ENCODE measurements at regions not wholly inside any gene's neighbourhood (a gene's known extent, or its start where the extent isn't known, plus 50 kb on each side); places are given as distances from the start of the nearest gene placed in this dataset.

DNA sequence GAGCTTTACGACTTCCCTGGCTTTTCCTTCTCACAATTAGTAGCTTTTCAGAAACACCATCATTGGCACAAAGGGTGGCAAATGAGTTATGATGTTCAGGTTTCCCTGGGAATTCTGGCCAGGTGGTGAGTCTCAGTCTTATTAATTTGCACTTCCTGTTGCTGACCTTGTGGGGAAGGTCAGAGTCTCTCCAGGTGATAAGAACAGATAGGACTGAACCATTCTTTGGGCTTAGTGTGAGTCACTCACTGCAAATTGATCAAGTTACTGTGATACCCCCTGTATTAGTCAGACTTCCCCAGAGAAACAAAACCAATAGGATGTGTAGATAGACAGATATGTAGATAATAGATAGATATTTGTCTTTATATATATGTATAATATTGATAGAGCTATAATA lies 53.8 kb upstream of the RANBP3L start:
- DNase-seq = no peak

- DNase-seq = no peak
Measured at GRCh38 chr5:36356915-36357314, 55.2 kb upstream of the RANBP3L start.

GRCh38 chr5:36357391-36357975 lies 55.8 kb upstream of the RANBP3L start:
- no peak for DNase-seq

DNA sequence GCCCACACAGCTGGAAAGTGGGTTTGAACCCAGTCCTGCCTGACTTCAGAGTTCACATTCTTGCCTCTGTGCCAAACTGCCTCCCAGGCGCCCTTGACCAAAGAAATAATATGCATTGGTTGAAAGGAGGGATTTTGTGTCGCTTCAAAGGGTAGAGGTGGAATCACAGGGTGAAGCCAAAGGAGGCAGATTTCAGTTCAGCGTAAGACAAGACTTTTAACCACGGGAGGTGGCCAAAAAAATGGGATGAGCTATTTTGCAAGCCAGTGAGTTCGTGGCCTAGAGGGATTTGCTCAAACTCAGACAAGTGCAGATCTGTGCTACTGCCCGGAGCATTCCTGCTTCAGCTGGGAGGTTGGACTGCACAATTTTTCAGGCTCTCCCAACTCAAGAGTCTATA lies 57.6 kb upstream of the RANBP3L start:
- no peak for DNase-seq

GRCh38 chr5:36360307-36360706 lies 58.6 kb upstream of the RANBP3L start:
- no peak for DNase-seq

- no peak for DNase-seq
Measured at GRCh38 chr5:36363101-36363500, 61.4 kb upstream of the RANBP3L start.

DNA sequence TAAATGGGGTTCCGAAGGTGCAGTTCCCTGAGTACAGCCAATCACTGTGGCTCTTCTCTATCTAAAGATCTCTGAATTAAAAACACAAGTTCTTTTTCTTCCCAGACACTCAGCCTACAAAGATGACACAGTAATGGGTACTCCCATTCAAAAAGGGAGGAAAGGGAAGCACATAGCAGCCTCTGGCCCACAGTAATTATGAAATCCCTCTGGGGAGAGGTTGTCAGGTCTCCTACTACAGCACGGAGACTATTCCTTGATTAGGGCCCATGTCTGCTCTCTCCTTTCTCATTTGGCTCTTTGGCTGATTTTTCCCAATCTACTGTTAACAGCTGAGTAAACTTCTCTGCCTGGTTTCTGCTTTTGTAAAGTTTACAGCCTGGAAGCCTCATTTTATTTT lies 62.0 kb upstream of the RANBP3L start:
- DNase-seq = no peak

GRCh38 chr5:36364473-36364872 lies 62.8 kb upstream of the RANBP3L start:
- DNase-seq = no peak

DNA sequence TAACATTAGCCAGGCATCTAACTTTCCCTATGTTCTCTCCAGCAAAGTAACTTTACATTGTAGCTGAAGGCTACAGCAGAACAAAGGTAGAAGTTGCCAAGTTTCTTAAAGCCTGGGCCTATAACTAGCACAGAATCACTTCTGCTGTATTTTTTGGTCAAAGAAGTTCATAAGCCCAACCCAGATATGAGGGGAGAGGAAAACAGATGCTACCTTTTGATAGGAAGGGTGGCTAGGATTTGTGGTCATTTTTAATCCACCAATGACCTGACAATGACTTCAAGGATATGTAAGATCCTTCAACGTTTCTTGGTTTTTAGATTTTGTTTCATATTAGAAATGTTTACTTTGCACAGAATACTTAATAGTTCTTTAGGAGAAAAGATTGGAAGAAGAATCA lies 64.2 kb upstream of the RANBP3L start:
- no peak for DNase-seq

GRCh38 chr5:36366883-36367282 lies 65.2 kb upstream of the RANBP3L start:
- no peak for DNase-seq

- no peak for DNase-seq
Measured at GRCh38 chr5:36367524-36367923, 65.8 kb upstream of the RANBP3L start.

DNA sequence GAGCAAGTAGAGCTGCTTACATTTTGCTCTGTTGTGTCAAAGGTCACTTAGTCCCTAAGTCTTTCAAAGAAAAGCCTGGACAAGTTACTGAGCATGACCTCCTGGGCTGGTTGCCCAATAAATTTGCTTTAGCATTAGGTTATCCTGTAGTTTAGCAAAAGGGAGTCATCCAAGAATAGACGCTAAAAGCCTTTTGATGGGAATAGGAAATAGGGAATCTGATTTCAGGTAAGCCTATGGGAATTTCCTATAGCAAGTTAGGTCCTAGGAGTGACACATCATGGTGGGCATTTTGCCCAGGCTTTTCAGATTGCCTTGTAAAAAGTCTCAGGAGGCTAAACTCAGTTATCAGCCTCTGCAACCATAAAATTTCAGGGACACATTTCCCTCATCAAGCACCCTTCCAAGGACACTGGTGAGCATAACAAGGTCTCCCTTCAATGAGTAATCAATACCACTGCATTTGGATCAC lies 67.6 kb upstream of the RANBP3L start:
- DNase-seq = no peak

DNA sequence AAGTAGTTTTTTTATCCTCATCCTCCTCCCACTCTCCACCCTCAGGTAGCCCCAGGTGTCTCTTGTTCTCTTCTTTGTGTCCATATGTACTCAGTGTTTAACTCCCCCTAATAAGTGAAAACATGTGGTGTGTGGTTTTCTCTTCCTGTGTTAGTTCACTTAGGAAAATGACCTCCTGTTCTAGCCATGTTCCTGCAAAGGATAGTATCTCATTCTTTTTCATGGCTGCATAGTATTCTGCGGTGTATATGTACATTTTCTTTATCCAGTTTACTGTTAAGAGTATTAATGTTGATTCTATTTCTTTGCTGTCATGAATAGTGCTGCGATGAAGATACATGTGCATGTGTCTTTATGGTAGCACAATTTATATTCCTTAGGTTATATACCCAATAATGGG lies 68.4 kb upstream of the RANBP3L start:
- DNase-seq = no peak

DNA sequence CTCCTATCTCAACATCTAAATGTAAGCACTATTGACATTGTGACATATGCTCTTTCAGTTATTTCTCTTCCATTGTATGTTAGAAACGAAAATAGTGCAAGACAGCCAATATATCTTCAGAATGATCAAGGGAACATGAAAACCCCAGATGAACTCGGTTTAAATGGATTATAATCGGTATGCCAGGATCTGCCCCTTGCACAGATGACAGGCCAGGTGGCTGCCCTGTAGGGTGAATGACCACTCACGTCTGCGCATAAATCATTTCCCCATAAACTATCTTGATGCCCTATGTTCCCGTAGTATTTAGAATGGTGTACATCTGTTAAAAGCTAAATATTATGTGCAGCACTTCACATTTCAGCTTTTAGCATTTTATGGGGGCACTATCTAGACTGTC lies 69.7 kb upstream of the RANBP3L start:
- no peak for DNase-seq

DNA sequence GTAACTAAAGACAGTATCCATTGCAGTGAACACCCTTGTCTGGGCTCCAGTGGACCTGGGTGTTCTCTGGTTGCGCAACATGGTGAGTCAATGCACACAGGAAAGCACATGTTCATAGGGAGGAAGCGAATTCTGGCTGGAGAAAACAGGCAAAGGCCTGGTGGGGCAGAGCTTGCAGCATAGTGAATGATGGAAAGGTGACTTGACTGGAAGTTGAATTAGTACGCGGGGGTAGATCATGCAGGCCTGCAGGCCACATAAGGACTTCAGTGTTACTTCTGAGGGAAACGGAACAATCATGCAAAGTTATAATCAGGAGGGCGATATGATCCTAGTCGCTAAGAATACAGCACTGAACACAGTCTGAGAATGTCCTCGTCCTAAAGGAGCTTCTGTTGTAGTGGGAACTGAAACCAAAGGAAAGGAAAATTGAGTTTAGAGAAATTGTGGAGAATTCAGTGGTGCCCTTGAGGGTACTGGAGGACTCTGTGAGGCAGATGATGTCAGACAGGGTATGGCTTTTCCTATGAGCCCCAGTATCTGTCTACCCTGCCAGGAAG lies 71.9 kb upstream of the RANBP3L start:
- DNase-seq = no peak

- DNase-seq = no peak
Measured at GRCh38 chr5:36374266-36374862, 72.7 kb upstream of the RANBP3L start.

DNA sequence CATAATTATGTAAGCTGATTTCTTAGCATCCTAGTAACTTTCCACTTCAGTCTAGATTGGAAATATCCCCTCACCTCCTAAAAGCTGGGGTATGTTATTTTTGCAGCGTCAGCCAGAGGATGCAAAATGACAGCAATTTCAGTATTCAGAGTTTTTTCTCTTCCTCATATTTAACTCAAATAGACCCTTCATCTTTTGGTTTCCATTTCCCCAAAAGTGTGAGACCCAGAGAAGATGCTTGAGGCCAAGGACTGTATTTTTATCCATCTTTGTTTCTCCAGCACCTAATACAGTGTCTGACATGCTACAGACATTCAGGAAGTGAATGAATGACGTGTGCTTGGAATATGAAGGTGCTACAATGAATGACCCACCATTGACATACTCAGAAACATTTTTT lies 75.5 kb upstream of the RANBP3L start:
- DNase-seq = no peak

DNA sequence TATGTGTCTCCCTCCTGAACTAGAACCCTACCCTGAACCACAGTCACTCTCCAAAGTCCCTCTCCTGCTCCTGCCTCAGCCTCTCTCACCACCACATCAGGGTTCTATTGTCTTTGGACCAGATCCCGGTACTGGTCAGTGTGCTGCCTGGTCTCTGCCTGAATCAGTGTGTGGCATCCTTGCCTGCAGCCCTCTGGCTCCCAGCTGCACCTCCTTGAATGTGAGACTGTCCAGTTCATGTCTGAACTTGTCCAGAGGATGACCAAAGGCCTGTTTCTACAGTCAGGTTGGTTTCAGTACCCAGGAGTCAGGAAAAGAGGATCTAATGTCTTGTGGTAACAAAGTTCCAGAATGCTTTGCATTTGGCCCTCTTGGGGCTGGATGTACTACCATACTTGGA lies 76.8 kb upstream of the RANBP3L start:
- DNase-seq = no peak

DNA sequence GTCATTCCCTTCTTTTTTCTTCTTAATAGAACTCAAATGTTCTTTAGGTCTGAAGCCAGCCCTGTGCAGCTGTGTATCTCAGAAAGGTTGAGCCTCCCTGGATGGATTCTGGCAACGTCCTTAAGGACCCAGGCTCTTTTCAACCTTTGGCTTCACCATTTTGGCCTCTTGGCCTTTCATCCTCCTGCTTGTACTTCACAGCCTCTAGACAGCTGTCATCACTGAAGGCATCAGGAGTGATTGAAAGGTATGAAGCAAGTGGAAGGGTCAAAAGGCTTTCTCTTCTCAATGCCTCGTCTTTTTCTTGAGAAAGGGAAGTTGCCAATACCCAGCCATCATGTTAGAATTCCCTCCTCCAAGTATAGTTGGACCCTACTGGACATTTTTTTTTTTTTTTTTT lies 81.2 kb upstream of the RANBP3L start:
- no peak for DNase-seq

DNA sequence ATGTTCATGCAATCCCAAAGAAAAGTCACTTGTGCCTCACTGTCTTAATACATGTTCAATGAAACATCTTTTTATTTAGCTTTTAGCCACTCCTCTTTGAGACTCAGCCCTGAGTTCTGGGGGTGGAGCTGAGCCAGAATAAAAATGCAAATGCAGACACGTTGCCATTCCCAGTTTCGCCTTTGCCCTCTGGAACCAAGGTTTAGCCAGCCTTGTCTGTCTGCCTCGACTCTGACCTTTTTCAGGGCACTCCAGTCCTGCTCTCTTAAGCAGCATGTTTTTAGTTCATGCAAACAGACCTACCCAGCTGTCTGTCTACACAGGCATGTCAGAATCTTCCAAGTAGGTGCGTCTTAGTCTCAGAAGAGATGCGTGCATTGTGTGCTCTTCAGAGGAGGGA lies 82.2 kb upstream of the RANBP3L start:
- DNase-seq = no peak

DNA sequence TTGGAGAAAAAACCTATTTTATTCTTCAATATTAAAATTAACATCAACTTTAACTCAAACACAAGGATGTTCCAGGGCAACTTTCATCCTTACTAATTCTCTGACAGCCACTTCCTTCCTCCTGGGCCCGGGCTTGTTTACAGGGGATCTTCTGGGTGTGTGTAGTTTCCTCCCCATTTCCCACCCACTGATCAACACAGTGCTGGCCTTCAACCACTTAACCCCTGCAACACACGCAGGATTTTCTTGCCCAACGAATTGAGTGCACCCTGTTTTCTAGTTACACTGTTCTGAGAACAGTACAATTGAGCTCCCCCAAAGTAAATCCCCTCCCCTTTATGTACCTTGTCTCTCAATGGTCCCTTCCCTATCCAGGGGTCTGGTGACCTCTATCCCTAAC lies 83.1 kb upstream of the RANBP3L start:
- no peak for DNase-seq

GRCh38 chr5:36385495-36385894 lies 83.8 kb upstream of the RANBP3L start:
- DNase-seq = no peak

- no peak for DNase-seq
Measured at GRCh38 chr5:36388288-36388687, 86.6 kb upstream of the RANBP3L start.

DNA sequence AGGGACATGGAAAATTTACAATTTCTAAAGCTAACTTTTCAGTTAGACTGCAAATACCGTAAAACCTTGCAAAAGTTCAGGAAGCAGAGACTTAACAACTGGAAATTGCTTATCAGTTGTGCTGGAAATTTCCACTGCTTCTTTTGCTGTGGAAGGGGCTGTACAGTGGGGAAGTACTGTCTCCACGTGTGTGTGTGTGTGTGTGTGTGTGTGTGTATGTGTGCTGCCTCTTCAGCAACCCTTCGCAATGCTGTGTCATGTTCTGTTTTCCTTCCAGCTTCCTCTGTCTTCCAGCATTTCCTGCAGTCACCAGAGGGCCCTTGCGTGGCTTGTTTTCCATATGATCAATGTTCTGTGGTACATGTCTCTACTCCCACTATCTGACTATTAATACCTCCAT lies 87.5 kb upstream of the RANBP3L start:
- no peak for DNase-seq

GRCh38 chr5:36390640-36391039 lies 88.9 kb upstream of the RANBP3L start:
- DNase-seq = no peak

Data from activated CD8-positive, alpha-beta memory T cell treated with anti-CD3 and anti-CD28 coated beads, Interleukin-2, amount 50 U/mL, for 4 hours (primary cell).